Vagina (tissue), 2 donors: ENCODE measurements at regions not wholly inside any gene's neighbourhood (a gene's known extent, or its start where the extent isn't known, plus 50 kb on each side); places are given as distances from the start of the nearest gene placed in this dataset.

Experiments used
- CTCF ChIP-seq, 3 experiments: fragments of 450-650 bp in 2 of 3; fragments of 200-600 bp in 1 of 3; sonication (generic) in 1 of 3; IDR thresholded peaks; one replicate each; pipeline ENCODE4 v1.5.1; 2017 to 2019; ENCODE audit warnings: antibody characterized with exemption in 3 of 3, mild to moderate bottlenecking in 2 of 3, moderate library complexity in 2 of 3
- POLR2A ChIP-seq, 2 donors: fragments of 450-650 bp; IDR thresholded peaks; one replicate each; pipeline ENCODE4 v1.6.1; 2017; ENCODE audit warnings: antibody characterized with exemption in 2 of 2, mild to moderate bottlenecking in 2 of 2, moderate library complexity in 2 of 2

- TF ChIP-seq CTCF (IDR thresholded peaks at IDR 0.05), result no peak
- TF ChIP-seq POLR2A (IDR thresholded peaks at IDR 0.05), result no peak
Observed at GRCh38 chr1:229153955-229154548, 116.9 kb upstream of the RAB4A start.
